ENCODE measurements at regions not wholly inside any gene's neighbourhood (a gene's known extent, or its start where the extent isn't known, plus 50 kb on each side); places are given as distances from the start of the nearest gene placed in this dataset.

GRCh38 chr14:34368115-34368970 is 93.7 kb downstream of the SPTSSA start (continued):
- TF ChIP-seq ZNF660 (CRISPR knock-in tag; IDR thresholded peaks at IDR 0.05; ENCODE audit: borderline replicate concordance, low read depth) (no peak), MYC (CRISPR knock-in tag; IDR thresholded peaks at IDR 0.05; ENCODE audit: borderline replicate concordance) (no peak), ZFP62 (CRISPR knock-in tag; IDR thresholded peaks at IDR 0.05) (no peak), SOX6 (IDR thresholded peaks at IDR 0.05) (no peak), SOX6 (CRISPR knock-in tag; IDR thresholded peaks at IDR 0.05) (peak; percentile 92), DZIP1 (CRISPR knock-in tag; IDR thresholded peaks at IDR 0.05) (no peak), REL (CRISPR knock-in tag; conservative IDR thresholded peaks at IDR 0.05) (no peak), SCMH1 (CRISPR knock-in tag; IDR thresholded peaks at IDR 0.05; ENCODE audit: borderline replicate concordance) (no peak), SNAI1 (CRISPR knock-in tag; IDR thresholded peaks at IDR 0.05; ENCODE audit: borderline replicate concordance) (no peak), XRCC5 (optimal IDR thresholded peaks at IDR 0.05; ENCODE audit: low read length) (no peak), ZNF781 (CRISPR knock-in tag; IDR thresholded peaks at IDR 0.05; ENCODE audit: borderline replicate concordance, not compliant biosample characterization) (no peak), RFX3 (CRISPR knock-in tag; IDR thresholded peaks at IDR 0.05) (no peak; the same call in 1 of the 2 replicates), E2F1 (CRISPR knock-in tag; IDR thresholded peaks at IDR 0.05) (0 out of 2 replicates have a peak, but pooled peaks have one; percentile 44), ZNF788 (CRISPR knock-in tag; IDR thresholded peaks at IDR 0.05; ENCODE audit: borderline replicate concordance) (no peak), KDM4B (CRISPR knock-in tag; IDR thresholded peaks at IDR 0.05) (no peak), ZFP91 (CRISPR knock-in tag; IDR thresholded peaks at IDR 0.05; ENCODE audit: borderline replicate concordance) (no peak)
- TF ChIP-seq, protein P1, sequence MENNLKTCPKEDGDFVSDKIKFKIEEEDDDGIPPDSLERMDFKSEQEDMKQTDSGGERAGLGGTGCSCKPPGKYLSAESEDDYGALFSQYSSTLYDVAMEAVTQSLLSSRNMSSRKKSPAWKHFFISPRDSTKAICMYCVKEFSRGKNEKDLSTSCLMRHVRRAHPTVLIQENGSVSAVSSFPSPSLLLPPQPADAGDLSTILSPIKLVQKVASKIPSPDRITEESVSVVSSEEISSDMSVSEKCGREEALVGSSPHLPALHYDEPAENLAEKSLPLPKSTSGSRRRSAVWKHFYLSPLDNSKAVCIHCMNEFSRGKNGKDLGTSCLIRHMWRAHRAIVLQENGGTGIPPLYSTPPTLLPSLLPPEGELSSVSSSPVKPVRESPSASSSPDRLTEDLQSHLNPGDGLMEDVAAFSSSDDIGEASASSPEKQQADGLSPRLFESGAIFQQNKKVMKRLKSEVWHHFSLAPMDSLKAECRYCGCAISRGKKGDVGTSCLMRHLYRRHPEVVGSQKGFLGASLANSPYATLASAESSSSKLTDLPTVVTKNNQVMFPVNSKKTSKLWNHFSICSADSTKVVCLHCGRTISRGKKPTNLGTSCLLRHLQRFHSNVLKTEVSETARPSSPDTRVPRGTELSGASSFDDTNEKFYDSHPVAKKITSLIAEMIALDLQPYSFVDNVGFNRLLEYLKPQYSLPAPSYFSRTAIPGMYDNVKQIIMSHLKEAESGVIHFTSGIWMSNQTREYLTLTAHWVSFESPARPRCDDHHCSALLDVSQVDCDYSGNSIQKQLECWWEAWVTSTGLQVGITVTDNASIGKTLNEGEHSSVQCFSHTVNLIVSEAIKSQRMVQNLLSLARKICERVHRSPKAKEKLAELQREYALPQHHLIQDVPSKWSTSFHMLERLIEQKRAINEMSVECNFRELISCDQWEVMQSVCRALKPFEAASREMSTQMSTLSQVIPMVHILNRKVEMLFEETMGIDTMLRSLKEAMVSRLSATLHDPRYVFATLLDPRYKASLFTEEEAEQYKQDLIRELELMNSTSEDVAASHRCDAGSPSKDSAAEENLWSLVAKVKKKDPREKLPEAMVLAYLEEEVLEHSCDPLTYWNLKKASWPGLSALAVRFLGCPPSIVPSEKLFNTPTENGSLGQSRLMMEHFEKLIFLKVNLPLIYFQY (CRISPR knock-in tag; IDR thresholded peaks at IDR 0.05; ENCODE audit: borderline replicate concordance), result no peak

All from HepG2 (cell line).